K562 (cell line): ENCODE measurements at regions not wholly inside any gene's neighbourhood (a gene's known extent, or its start where the extent isn't known, plus 50 kb on each side); places are given as distances from the start of the nearest gene placed in this dataset.

Experiments used
- ATAC-seq: fragments of 200-7000 bp; cut with Tn5 transposase; 3 replicates; pipeline ENCODE4 v1.9.1; 2020; ENCODE audit warnings: moderate library complexity
- BruUV-seq: library from RNA; stranded (reverse); fragments of 400-500 nt; replicated peaks from 2 replicates; lab custom pipeline; 2021; lab: Mats Ljungman, UMichigan
- CTCF ChIA-PET: fragments of 300-600 bp; formaldehyde crosslinking; extraction: SDS; loops from one replicate; lab custom pipeline; 2021; ENCODE audit warnings: low intra/inter-chr PET ratio; lab: Yijun Ruan, JAX
- POLR2A ChIA-PET: fragments of 300-600, 350-650 bp; sonication (Branson Sonifier 250); formaldehyde crosslinking; extraction: SDS; loops from one replicate; lab custom pipeline; 2021; ENCODE audit warnings: antibody characterized with exemption, inconsistent platforms; lab: Yijun Ruan, JAX
- DNase-seq, 4 experiments: peaks; one replicate each; pipeline versions ENCODE4 v3.0.0 to v3.0.0-alpha.2; 2011 to 2018; ENCODE audit warnings: low spot score in 3 of 4, mixed read lengths in 3 of 4; ENCODE audit errors: extremely low read depth in 1 of 4
- FAIRE-seq: peaks from 2 replicates; lab custom pipeline; 2011; peaks lifted over from hg19 to GRCh38; lab: Jason Lieb, UNC
- H2AFZ ChIP-seq: 2 replicates; pipeline ENCODE4 v1.6.0; 2011; ENCODE audit warnings: low read depth, low read length, control low read depth, inconsistent platforms
- H3K27ac ChIP-seq: fragments of 200-600 bp; 3 replicates; pipeline ENCODE4 v1.8.0; 2011; ENCODE audit warnings: low read depth, mild to moderate bottlenecking, control low read depth, inconsistent platforms, low read length, moderate library complexity, mixed read lengths; ENCODE audit errors: extremely low read depth
- H3K27me3 ChIP-seq, 2 experiments: fragments of 300-600 bp in 1 of 2; 2 replicates in 1 of 2; 3 replicates in 1 of 2; pipeline versions ENCODE4 v1.6.0 to v1.8.0; 2011; ENCODE audit warnings: inconsistent platforms in 2 of 2, low read length in 2 of 2, mild to moderate bottlenecking in 1 of 2, mixed read lengths in 1 of 2, moderate library complexity in 1 of 2; ENCODE audit not compliant: control insufficient read depth in 2 of 2, insufficient read depth in 2 of 2
- H3K36me3 ChIP-seq: fragments of 300-600 bp; 3 replicates; pipeline ENCODE4 v1.8.0; 2011; ENCODE audit warnings: mild to moderate bottlenecking, low read length, inconsistent platforms; ENCODE audit not compliant: control insufficient read depth, insufficient read depth
- H3K4me1 ChIP-seq, 2 experiments: fragments of 200-600 bp in 1 of 2; replicated peaks in 1 of 2; 2 replicates in 1 of 2; 3 replicates in 1 of 2; pipeline versions ENCODE4 v1.5.1 to v1.8.0; 2011; ENCODE audit warnings: inconsistent platforms in 2 of 2, low read length in 2 of 2, mild to moderate bottlenecking in 1 of 2, mixed read lengths in 1 of 2, moderate library complexity in 1 of 2; ENCODE audit not compliant: control insufficient read depth in 2 of 2, insufficient read depth in 2 of 2
- H3K4me2 ChIP-seq: 2 replicates; pipeline ENCODE4 v1.6.1; 2011; ENCODE audit warnings: low read length, control low read depth, inconsistent platforms, mixed read lengths; ENCODE audit not compliant: insufficient read depth
- H3K4me3 ChIP-seq: fragments of 200-600 bp; sonication (generic), shearing (Covaris generic); 2 replicates; pipeline ENCODE4 v1.5.1; 2016; ENCODE audit warnings: control low read depth, inconsistent platforms
- H3K79me2 ChIP-seq: fragments of 200-600 bp; 3 replicates; pipeline ENCODE4 v1.8.0; 2011; ENCODE audit warnings: low read length, inconsistent platforms; ENCODE audit not compliant: control insufficient read depth, insufficient read depth
- H3K9ac ChIP-seq, 2 experiments: 2 replicates each; pipeline versions ENCODE4 v1.6.0 to v1.6.1; 2011; ENCODE audit warnings: low read depth in 2 of 2, low read length in 2 of 2, control low read depth in 1 of 2, inconsistent platforms in 1 of 2, mild to moderate bottlenecking in 1 of 2, mixed read lengths in 1 of 2; ENCODE audit not compliant: insufficient read depth in 1 of 2
- H3K9me1 ChIP-seq: one replicate; pipeline ENCODE4 v1.6.0; 2011; ENCODE audit warnings: inconsistent platforms, mild to moderate bottlenecking, low read length, moderate library complexity; ENCODE audit not compliant: control insufficient read depth, insufficient read depth
- H3K9me3 ChIP-seq: replicated peaks from 2 replicates; pipeline ENCODE4 v1.5.1; 2011; ENCODE audit warnings: low read depth, low read length, inconsistent platforms; ENCODE audit not compliant: control insufficient read depth, insufficient read depth
- H4K20me1 ChIP-seq: replicated peaks from 2 replicates; pipeline ENCODE4 v1.6.1; 2011; ENCODE audit warnings: low read length, inconsistent platforms, mixed read lengths; ENCODE audit not compliant: control insufficient read depth, insufficient read depth
- CBX1 ChIP-seq: sonication (generic); IDR thresholded peaks from 2 replicates; pipeline ENCODE4 v1.6.1; 2016; ENCODE audit warnings: antibody characterized with exemption, low read depth, mild to moderate bottlenecking
- EGR1 ChIP-seq: fragments of 450-650 bp; conservative IDR thresholded peaks from 2 replicates; pipeline ENCODE4 v1.6.1; 2017; ENCODE audit warnings: mild to moderate bottlenecking
- LCOR ChIP-seq: sonication (generic); formaldehyde crosslinking; IDR thresholded peaks from 2 replicates; pipeline ENCODE4 v1.8.0; 2022; ENCODE audit warnings: mild to moderate bottlenecking, missing genetic modification reagents
- RCOR1 ChIP-seq, 2 experiments: IDR thresholded peaks; 2 replicates each; pipeline ENCODE4 v1.6.1; 2012; ENCODE audit warnings: low read depth in 2 of 2, low read length in 2 of 2, borderline replicate concordance in 1 of 2, improper control_type of control experiment in 1 of 2
- ZNF75A ChIP-seq: fragments of 450-650 bp; formaldehyde crosslinking; IDR thresholded peaks from 2 replicates; pipeline ENCODE4 v1.4.0; 2020; ENCODE audit warnings: mild to moderate bottlenecking
- WGBS: fragments of 100-300 bp; shearing (Covaris generic); methylation state at CpG from one replicate; pipeline ENCODE4 v1.1.6; 2016; ENCODE audit warnings: low coverage, mixed read lengths; ENCODE audit not compliant: insufficient coverage; ENCODE audit errors: missing lambda C conversion rate; 5-methylcytosine and 5-hydroxymethylcytosine counted together
- in situ Hi-C: fragments of 300-500 bp; cut with MboI; formaldehyde crosslinking; loops from 4 replicates; pipeline ENCODE4 v1.15.0; 2018; ENCODE audit warnings: inconsistent platforms, mixed read lengths
- intact Hi-C: fragments of 100-400 bp; cut with micrococcal nuclease; formaldehyde crosslinking; loops from 2 replicates; pipeline ENCODE4 v1.14.2; 2022
- TF ChIP-seq, protein P1 (sequence below): sonication (generic); formaldehyde crosslinking; IDR thresholded peaks from 2 replicates; pipeline ENCODE4 v1.8.0; 2023; ENCODE audit warnings: mild to moderate bottlenecking, missing genetic modification reagents
- TF ChIP-seq, protein P2 (sequence below): fragments of 450-650 bp; IDR thresholded peaks from 2 replicates; pipeline ENCODE4 v1.6.1; 2016; ENCODE audit warnings: antibody characterized with exemption
- TF ChIP-seq, protein P3 (sequence below), 2 experiments: fragments of 450-650 bp in 1 of 2; sonication (generic) in 1 of 2; formaldehyde crosslinking in 1 of 2; IDR thresholded peaks; 2 replicates each; pipeline versions ENCODE4 v1.7.1 to v1.9.0; 2016 to 2022; ENCODE audit warnings: inconsistent platforms in 1 of 2, mild to moderate bottlenecking in 1 of 2, missing genetic modification reagents in 1 of 2

DNA sequence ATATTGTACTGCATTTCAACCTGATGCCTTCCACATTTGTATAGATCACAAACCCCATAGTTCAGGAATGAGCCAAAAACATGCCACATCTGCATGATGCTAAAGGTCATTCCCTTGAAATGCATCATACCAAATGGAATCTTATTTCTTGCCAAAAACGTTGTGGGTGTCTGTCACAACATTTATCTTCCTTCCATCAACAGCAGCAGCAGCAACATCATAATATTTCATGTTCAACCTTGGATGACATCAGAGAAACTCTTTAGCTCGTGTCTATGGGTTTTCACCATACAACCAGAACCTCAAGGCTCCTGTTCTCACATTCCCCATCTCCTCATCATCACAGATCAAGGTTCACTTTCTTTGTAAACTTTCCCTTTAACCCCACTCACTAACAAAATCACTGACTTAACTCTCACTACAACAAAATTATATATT lies 221.3 kb upstream of the CTAGE1 start:
- H3K27ac ChIP-seq: no peak overlapping the region
- no peak overlapping the region for H2AFZ ChIP-seq
- ChIA-PET CTCF (no interaction called here), POLR2A (no interaction called here)
- no peak overlapping the region for H3K9ac ChIP-seq
- no peaks in the 10 kb centered on the region for H3K4me1 ChIP-seq
- BruUV-seq: no TSS peak
- H3K27me3 ChIP-seq: no peaks in the 10 kb centered on the region; a peak in 1 of 5 replicates
- in situ Hi-C loops (no loop called here), intact Hi-C loops (no loop called here)
- FAIRE-seq (no peak), ATAC-seq (no peak), DNase-seq (no peak)
- no peaks in the 10 kb centered on the region for H4K20me1 ChIP-seq
- H3K36me3 ChIP-seq: no peaks in the 10 kb centered on the region
- no peaks in the 10 kb centered on the region for H3K9me1 ChIP-seq
- no peak overlapping the region for H3K4me3 ChIP-seq
- 0% methylated on average over 2 of the region's 2 CpGs for WGBS
- no peak overlapping the region for H3K4me2 ChIP-seq
- no peaks in the 10 kb centered on the region for H3K9me3 ChIP-seq
- H3K79me2 ChIP-seq: no peaks in the 10 kb centered on the region
- TF ChIP-seq ZNF75A (CRISPR knock-in tag): no peak
- TF ChIP-seq RCOR1 (IDR thresholded peaks at IDR 0.05; ENCODE audit: borderline replicate concordance in 1 of 2, low read depth in 2 of 2, low read length in 2 of 2): no peak
- no peak for TF ChIP-seq EGR1
- TF ChIP-seq, protein P1, sequence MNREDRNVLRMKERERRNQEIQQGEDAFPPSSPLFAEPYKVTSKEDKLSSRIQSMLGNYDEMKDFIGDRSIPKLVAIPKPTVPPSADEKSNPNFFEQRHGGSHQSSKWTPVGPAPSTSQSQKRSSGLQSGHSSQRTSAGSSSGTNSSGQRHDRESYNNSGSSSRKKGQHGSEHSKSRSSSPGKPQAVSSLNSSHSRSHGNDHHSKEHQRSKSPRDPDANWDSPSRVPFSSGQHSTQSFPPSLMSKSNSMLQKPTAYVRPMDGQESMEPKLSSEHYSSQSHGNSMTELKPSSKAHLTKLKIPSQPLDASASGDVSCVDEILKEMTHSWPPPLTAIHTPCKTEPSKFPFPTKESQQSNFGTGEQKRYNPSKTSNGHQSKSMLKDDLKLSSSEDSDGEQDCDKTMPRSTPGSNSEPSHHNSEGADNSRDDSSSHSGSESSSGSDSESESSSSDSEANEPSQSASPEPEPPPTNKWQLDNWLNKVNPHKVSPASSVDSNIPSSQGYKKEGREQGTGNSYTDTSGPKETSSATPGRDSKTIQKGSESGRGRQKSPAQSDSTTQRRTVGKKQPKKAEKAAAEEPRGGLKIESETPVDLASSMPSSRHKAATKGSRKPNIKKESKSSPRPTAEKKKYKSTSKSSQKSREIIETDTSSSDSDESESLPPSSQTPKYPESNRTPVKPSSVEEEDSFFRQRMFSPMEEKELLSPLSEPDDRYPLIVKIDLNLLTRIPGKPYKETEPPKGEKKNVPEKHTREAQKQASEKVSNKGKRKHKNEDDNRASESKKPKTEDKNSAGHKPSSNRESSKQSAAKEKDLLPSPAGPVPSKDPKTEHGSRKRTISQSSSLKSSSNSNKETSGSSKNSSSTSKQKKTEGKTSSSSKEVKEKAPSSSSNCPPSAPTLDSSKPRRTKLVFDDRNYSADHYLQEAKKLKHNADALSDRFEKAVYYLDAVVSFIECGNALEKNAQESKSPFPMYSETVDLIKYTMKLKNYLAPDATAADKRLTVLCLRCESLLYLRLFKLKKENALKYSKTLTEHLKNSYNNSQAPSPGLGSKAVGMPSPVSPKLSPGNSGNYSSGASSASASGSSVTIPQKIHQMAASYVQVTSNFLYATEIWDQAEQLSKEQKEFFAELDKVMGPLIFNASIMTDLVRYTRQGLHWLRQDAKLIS (CRISPR knock-in tag): no peak
- no peak for TF ChIP-seq CBX1
- no peak for TF ChIP-seq LCOR (CRISPR knock-in tag)
- TF ChIP-seq, protein P2, sequence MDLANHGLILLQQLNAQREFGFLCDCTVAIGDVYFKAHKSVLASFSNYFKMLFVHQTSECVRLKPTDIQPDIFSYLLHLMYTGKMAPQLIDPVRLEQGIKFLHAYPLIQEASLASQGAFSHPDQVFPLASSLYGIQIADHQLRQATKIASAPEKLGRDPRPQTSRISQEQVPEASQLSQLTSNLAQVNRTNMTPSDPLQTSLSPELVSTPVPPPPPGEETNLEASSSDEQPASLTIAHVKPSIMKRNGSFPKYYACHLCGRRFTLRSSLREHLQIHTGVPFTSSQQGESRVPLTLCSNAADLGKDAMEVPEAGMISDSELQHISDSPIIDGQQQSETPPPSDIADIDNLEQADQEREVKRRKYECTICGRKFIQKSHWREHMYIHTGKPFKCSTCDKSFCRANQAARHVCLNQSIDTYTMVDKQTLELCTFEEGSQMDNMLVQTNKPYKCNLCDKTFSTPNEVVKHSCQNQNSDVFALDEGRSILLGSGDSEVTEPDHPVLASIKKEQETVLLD: no peak
- TF ChIP-seq, protein P3, sequence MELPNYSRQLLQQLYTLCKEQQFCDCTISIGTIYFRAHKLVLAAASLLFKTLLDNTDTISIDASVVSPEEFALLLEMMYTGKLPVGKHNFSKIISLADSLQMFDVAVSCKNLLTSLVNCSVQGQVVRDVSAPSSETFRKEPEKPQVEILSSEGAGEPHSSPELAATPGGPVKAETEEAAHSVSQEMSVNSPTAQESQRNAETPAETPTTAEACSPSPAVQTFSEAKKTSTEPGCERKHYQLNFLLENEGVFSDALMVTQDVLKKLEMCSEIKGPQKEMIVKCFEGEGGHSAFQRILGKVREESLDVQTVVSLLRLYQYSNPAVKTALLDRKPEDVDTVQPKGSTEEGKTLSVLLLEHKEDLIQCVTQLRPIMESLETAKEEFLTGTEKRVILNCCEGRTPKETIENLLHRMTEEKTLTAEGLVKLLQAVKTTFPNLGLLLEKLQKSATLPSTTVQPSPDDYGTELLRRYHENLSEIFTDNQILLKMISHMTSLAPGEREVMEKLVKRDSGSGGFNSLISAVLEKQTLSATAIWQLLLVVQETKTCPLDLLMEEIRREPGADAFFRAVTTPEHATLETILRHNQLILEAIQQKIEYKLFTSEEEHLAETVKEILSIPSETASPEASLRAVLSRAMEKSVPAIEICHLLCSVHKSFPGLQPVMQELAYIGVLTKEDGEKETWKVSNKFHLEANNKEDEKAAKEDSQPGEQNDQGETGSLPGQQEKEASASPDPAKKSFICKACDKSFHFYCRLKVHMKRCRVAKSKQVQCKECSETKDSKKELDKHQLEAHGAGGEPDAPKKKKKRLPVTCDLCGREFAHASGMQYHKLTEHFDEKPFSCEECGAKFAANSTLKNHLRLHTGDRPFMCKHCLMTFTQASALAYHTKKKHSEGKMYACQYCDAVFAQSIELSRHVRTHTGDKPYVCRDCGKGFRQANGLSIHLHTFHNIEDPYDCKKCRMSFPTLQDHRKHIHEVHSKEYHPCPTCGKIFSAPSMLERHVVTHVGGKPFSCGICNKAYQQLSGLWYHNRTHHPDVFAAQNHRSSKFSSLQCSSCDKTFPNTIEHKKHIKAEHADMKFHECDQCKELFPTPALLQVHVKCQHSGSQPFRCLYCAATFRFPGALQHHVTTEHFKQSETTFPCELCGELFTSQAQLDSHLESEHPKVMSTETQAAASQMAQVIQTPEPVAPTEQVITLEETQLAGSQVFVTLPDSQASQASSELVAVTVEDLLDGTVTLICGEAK (IDR thresholded peaks at IDR 0.05): no peak
- TF ChIP-seq, protein P3 (CRISPR knock-in tag; IDR thresholded peaks at IDR 0.05): no peak
